HEK293T (cell line): ENCODE measurements at regions not wholly inside any gene's neighbourhood (a gene's known extent, or its start where the extent isn't known, plus 50 kb on each side); places are given as distances from the start of the nearest gene placed in this dataset.

ENCODE experiments used
- ARNT ChIP-seq: fragments of 450-650 bp; IDR thresholded peaks from 2 replicates; pipeline ENCODE4 v1.6.1; 2017; ENCODE audit warnings: mild to moderate bottlenecking
- BHLHE40 ChIP-seq: fragments of 450-650 bp; IDR thresholded peaks from 2 replicates; pipeline ENCODE4 v1.6.1; 2016; ENCODE audit warnings: mild to moderate bottlenecking, moderate library complexity, borderline replicate concordance
- CTBP1 ChIP-seq: fragments of 450-650 bp; IDR thresholded peaks from 2 replicates; pipeline ENCODE4 v1.6.1; 2016; ENCODE audit warnings: borderline replicate concordance
- ELF4 ChIP-seq: fragments of 450-650 bp; IDR thresholded peaks from 2 replicates; pipeline ENCODE4 v1.6.1; 2017; ENCODE audit warnings: antibody characterized with exemption
- FOXA1 ChIP-seq: fragments of 450-650 bp; IDR thresholded peaks from 2 replicates; pipeline ENCODE4 v1.6.1; 2016; ENCODE audit warnings: mild to moderate bottlenecking
- FOXM1 ChIP-seq: fragments of 450-650 bp; IDR thresholded peaks from 2 replicates; pipeline ENCODE4 v1.6.1; 2017; ENCODE audit warnings: mild to moderate bottlenecking, borderline replicate concordance
- HDGF ChIP-seq: fragments of 450-650 bp; IDR thresholded peaks from 2 replicates; pipeline ENCODE4 v1.6.1; 2017; ENCODE audit warnings: antibody characterized with exemption, borderline replicate concordance
- LEF1 ChIP-seq: fragments of 450-650 bp; IDR thresholded peaks from 2 replicates; pipeline ENCODE4 v1.6.1; 2017; ENCODE audit warnings: mild to moderate bottlenecking, borderline replicate concordance
- NFRKB ChIP-seq: fragments of 450-650 bp; IDR thresholded peaks from 2 replicates; pipeline ENCODE4 v1.6.1; 2016; ENCODE audit warnings: mild to moderate bottlenecking, moderate library complexity
- SP1 ChIP-seq: fragments of 450-650 bp; IDR thresholded peaks from 2 replicates; pipeline ENCODE4 v1.6.1; 2017
- SUZ12 ChIP-seq: fragments of 450-650 bp; IDR thresholded peaks from 2 replicates; pipeline ENCODE4 v1.6.1; 2016; ENCODE audit warnings: mild to moderate bottlenecking
- TARDBP ChIP-seq: fragments of 450-650 bp; IDR thresholded peaks from 2 replicates; pipeline ENCODE4 v1.6.1; 2016

- TF ChIP-seq FOXA1, result no peak
- TF ChIP-seq NFRKB, result no peak
- TF ChIP-seq TARDBP, result no peak
- TF ChIP-seq SP1, result no peak
- TF ChIP-seq BHLHE40, result no peak
- TF ChIP-seq LEF1, result no peak
- no peak for TF ChIP-seq ELF4
- TF ChIP-seq ARNT, result no peak
- TF ChIP-seq FOXM1, result no peak
- TF ChIP-seq SUZ12, result no peak
- TF ChIP-seq CTBP1, result no peak
- no peak for TF ChIP-seq HDGF
Observed at GRCh38 chr7:54888067-54888733, 129.2 kb upstream of the SEC61G start.
